HG03571 (cell line): ENCODE measurements at regions not wholly inside any gene's neighbourhood (a gene's known extent, or its start where the extent isn't known, plus 50 kb on each side); places are given as distances from the start of the nearest gene placed in this dataset.
"Not testable (repeated sequence)": the region's sequence is repeated elsewhere in the genome, so short reads cannot be mapped to it uniquely, and the experiment has no call there.

Source experiments
- ATAC-seq: cut with Tn5 transposase; IDR thresholded peaks from one replicate; pipeline ENCODE4 v1.9.1; 2021; ENCODE audit not compliant: unreplicated experiment

- no peak for ATAC-seq
Measured at GRCh38 chr10:94218493-94219183, 144.1 kb downstream of the NOC3L start.

GRCh38 chr10:94219829-94220228 is 142.9 kb downstream of the NOC3L start:
- no peak for ATAC-seq

DNA sequence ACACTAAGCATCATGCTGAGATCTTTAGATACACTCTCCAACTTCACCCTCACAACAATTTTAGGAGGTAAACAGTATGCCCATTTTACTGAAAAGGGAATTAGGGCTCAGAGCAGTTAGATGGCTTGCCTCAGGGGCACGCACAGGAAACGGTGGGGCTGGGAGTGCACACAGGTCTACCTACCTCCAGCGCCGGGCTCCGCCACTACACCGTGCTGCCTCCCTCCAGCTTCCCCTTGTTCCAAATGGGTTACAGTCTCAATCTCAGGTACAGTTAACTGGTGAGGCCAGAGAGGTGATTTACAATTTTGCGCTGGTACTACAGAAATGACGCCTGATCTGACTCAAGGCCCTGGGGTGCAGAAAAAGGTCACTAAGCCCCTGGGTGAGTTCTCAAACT is 142.0 kb downstream of the NOC3L start:
- ATAC-seq: no peak

GRCh38 chr10:94223702-94224370 is 138.9 kb downstream of the NOC3L start:
- ATAC-seq: no peak

GRCh38 chr10:94224656-94225055 is 138.1 kb downstream of the NOC3L start:
- ATAC-seq: no peak

GRCh38 chr10:94225589-94225988 is 137.2 kb downstream of the NOC3L start:
- ATAC-seq: no peak

DNA sequence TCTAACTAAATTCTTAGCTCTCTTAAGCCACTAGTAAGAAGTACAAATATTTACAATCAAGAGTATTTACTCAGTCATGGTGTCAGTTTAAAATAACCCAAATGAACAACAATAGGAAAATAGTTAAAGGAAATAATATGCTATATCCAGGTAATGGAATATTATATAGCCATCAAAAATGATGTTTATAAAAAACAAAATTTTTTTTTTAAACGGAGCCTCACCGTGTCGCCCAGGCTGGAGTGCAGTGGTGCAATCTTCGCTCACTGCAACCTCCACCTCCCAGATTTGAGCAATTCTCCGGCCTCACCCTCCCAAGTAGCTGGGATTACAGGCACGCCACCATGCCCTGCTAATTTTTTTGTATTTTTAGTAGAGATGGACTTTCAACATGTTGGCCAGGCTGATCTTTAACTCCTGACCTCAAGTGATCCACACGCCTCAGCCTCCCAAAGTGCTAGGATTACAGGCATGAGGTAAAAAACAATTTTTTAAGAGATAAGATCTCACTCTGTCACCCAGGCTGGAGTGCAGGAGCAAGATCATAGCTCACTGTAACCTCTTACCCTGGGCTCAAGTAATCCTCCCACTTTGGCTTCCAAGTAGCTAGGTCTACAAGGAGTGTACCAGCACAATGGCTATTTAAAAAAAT is 132.5 kb downstream of the NOC3L start:
- ATAC-seq: no peak

- ATAC-seq: no peak
Measured at GRCh38 chr10:94232711-94233383, 129.9 kb downstream of the NOC3L start.

- ATAC-seq: no peak
Measured at GRCh38 chr10:94235461-94235860, 127.3 kb downstream of the NOC3L start.

- ATAC-seq: no peak
Measured at GRCh38 chr10:94238006-94238617, 124.6 kb downstream of the NOC3L start.

DNA sequence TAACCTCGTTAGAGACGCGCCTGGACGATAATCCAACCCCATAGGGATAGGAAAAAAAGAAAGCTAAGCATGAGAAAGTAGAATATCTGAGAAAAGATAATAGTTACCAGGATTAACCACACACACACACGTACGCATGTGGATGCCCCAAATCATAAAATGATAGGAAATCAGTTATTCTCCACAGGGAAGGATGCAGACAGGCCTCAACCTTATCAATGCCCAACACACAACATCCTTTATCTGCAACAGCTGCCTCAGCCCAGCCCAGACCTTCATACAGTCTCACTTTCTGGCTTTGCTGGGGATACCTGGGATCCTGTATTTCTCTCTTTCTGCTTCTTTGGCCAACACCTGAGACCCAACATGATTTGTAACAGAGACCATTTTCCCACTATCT is 123.0 kb downstream of the NOC3L start:
- ATAC-seq: no peak

DNA sequence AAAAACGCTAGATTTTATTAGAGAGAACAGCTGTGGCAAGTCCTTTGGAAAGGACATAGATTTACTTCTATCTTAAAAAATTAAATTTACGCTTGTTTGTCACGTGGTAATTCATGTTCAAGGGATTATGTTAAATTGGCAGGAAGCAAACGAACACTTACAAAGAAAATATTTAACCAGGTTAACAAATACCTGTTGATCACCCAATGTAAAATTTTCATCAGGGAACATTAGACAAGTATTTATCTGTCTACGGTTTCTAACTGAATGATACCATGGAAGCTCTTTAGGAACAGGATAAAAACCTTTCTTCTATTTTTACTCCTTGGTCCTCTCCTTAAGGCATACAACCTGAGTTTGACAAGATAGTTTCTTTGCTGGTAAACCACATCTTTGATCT is 122.2 kb downstream of the NOC3L start:
- no peak for ATAC-seq

GRCh38 chr10:94240901-94241300 is 121.8 kb downstream of the NOC3L start:
- no peak for ATAC-seq

GRCh38 chr10:94251098-94251497 is 111.6 kb downstream of the NOC3L start:
- no peak for ATAC-seq

DNA sequence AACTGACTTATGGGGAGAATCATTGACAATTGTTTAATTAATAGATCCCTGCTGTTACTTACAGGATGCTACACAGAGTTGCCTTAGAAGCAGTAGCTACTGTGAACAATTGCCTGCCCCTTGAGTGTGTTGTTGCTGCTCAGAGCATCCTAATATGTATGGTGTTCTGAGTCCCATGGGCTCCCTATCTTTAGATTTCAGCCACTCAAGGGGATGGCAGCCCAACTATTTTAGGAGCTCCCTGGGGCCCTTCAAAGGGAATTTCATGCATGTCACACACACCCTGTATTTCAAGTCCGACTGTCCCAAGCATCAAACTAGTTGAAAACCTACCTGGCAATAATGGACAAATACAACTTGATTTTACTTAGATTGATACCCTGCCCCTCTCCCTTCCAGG is 111.2 kb downstream of the NOC3L start:
- no peak for ATAC-seq

DNA sequence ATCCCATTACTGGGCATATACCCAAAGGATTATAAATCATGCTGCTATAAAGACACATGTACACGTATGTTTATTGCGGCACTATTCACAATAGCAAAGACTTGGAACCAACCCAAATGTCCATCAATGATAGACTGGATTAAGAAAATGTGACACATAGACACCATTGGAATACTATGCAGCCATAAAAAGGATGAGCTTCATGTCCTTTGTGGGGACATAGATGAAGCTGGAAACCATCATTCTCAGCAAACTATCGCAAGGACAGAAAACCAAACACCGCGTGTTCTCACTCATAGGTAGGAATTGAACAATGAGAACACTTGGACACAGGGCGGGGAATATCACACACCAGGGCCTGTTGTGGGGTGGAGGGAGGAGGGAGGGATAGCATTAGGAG is 105.3 kb downstream of the NOC3L start:
- not testable (repeated sequence) for ATAC-seq

- no peak for ATAC-seq
Measured at GRCh38 chr10:94260455-94260854, 102.3 kb downstream of the NOC3L start.

GRCh38 chr10:94264085-94264484 is 98.7 kb downstream of the NOC3L start:
- no peak for ATAC-seq

DNA sequence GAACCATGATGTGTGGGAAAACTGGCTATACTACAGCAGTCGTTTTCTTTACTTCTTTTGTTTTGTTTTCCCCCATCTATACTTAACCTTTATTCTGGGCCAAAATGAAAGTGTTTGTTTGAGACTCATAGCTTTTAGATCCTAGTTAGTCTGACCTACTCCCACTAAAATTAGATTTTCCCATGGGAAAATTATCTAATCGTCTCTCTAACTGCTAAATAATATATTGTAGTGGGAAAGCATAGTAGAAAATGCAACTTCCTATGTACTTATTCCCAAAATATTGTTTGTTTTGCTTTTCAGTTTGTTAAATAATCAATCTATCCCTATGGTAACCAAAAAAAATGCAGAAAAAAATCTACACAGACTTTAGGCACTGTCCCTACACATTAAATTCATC is 96.6 kb downstream of the NOC3L start:
- ATAC-seq: no peak

DNA sequence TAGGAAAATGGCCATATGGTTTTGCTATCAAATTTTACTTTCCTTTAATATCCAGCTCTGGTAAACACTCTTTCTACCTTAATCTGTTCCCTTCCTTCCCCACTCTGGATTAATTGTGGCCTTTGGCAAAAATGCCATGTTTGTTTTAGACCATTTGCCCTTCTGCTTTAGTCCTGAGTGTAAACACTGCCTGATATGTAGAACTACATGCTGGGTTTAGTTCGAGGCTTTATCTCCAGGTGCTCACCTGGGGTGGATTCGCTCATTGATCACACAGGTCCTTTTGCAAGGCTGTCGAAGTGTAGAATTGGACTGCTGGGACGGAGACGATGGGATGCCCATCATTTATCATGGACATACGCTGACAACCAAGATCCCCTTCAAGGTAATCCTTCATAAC is 94.1 kb downstream of the NOC3L start:
- ATAC-seq: no peak

GRCh38 chr10:94274142-94274787 is 88.5 kb downstream of the NOC3L start:
- ATAC-seq: no peak
